Left lung (tissue), 4 donors: ENCODE measurements at regions not wholly inside any gene's neighbourhood (a gene's known extent, or its start where the extent isn't known, plus 50 kb on each side); places are given as distances from the start of the nearest gene placed in this dataset.

ENCODE experiments used
- ATAC-seq: fragments of 200-7000 bp; cut with Tn5 transposase; one replicate; pipeline ENCODE4 v1.9.1; 2020; ENCODE audit warnings: moderate library complexity
- DNase-seq, 4 donors: peaks; one replicate each; pipeline ENCODE4 v3.0.0-alpha.2; 2013 to 2020
- H3K27ac ChIP-seq, 2 donors: fragments of 200-600 bp; sonication (generic) in 1 of 2; one replicate each; pipeline versions ENCODE4 v1.5.0 to v1.8.0; 2020 to 2021
- H3K27me3 ChIP-seq, 2 donors: fragments of 200-600 bp; sonication (generic) in 1 of 2; one replicate each; pipeline versions ENCODE4 v1.5.0 to v1.8.0; 2020 to 2021
- H3K36me3 ChIP-seq, 2 donors: fragments of 200-600 bp; sonication (generic) in 1 of 2; one replicate each; pipeline versions ENCODE4 v1.5.0 to v1.8.0; 2020 to 2021
- H3K4me1 ChIP-seq, 2 donors: fragments of 200-600 bp; one replicate each; pipeline ENCODE4 v1.8.0; 2021
- H3K4me3 ChIP-seq, 2 donors: fragments of 200-600 bp; sonication (generic) in 1 of 2; one replicate each; pipeline versions ENCODE4 v1.5.0 to v1.8.0; 2020 to 2021; ENCODE audit warnings: mild to moderate bottlenecking in 1 of 2
- H3K9me3 ChIP-seq, 2 donors: fragments of 200-600 bp; sonication (generic) in 1 of 2; one replicate each; pipeline versions ENCODE4 v1.5.0 to v1.8.0; 2020 to 2021
- intact Hi-C, 2 donors: fragments of 100-400 bp; cut with DNase I; formaldehyde crosslinking; loops; one replicate each; pipeline versions ENCODE4 v1.11.2 to v1.14.2; 2022
- TF ChIP-seq, protein P1 (sequence below), 2 donors: fragments of 200-600 bp; sonication (generic) in 1 of 2; IDR thresholded peaks; one replicate each; pipeline versions ENCODE4 v1.5.0 to v1.8.0; 2021; ENCODE audit warnings: antibody characterized with exemption in 2 of 2
- donor health status: DM: no; HTN: yes; CAD: no.
- donor health status: DM: no; HTN: no; CAD: no.

DNA sequence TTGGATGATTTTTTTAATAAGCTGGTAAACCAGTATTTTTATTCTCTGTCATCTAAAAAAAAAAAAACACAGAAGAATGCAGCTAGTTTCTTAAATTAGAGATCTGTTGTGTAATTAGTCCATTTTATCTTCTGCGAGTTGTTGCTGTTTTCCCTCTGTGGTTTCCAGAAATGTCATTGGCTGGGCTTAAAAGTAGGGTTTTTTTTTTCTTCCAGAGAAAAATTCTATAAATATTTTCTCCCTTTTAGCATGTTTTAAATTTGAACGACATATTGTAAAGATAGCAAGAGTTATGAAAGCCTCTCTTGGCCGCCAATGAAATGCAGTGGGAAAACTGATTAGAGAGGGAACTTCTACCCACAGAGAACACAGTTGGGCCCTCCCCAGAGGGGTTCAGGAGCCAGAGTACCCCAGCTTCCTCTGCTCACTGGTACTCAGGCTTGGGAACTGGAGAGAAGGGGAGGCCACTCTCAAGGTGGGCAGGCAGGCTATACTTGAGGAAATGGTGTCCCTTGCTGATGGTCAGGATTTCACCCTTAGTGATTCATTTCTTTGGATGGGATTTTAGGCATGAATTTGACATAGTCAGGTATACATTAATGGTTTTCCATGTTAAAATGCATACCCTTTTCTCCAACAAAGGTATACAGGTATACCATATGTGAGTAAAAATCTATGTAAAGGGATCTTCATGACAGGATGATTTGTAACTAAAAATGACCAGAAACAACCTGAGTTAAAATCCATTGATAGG, 166.1 kb downstream of the BCOR start:
- no peak for ATAC-seq
- TF ChIP-seq, protein P1, sequence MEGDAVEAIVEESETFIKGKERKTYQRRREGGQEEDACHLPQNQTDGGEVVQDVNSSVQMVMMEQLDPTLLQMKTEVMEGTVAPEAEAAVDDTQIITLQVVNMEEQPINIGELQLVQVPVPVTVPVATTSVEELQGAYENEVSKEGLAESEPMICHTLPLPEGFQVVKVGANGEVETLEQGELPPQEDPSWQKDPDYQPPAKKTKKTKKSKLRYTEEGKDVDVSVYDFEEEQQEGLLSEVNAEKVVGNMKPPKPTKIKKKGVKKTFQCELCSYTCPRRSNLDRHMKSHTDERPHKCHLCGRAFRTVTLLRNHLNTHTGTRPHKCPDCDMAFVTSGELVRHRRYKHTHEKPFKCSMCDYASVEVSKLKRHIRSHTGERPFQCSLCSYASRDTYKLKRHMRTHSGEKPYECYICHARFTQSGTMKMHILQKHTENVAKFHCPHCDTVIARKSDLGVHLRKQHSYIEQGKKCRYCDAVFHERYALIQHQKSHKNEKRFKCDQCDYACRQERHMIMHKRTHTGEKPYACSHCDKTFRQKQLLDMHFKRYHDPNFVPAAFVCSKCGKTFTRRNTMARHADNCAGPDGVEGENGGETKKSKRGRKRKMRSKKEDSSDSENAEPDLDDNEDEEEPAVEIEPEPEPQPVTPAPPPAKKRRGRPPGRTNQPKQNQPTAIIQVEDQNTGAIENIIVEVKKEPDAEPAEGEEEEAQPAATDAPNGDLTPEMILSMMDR (IDR thresholded peaks at IDR 0.05) = no peak
- H3K27ac ChIP-seq = no peak overlapping the region
- no peak for DNase-seq
- intact Hi-C loops = no loop called here
- no peak overlapping the region for H3K4me3 ChIP-seq
- no peaks in the 10 kb centered on the region for H3K36me3 ChIP-seq
- no peaks in the 10 kb centered on the region for H3K9me3 ChIP-seq
- no peaks in the 10 kb centered on the region for H3K4me1 ChIP-seq
- no peaks in the 10 kb centered on the region for H3K27me3 ChIP-seq

DNA sequence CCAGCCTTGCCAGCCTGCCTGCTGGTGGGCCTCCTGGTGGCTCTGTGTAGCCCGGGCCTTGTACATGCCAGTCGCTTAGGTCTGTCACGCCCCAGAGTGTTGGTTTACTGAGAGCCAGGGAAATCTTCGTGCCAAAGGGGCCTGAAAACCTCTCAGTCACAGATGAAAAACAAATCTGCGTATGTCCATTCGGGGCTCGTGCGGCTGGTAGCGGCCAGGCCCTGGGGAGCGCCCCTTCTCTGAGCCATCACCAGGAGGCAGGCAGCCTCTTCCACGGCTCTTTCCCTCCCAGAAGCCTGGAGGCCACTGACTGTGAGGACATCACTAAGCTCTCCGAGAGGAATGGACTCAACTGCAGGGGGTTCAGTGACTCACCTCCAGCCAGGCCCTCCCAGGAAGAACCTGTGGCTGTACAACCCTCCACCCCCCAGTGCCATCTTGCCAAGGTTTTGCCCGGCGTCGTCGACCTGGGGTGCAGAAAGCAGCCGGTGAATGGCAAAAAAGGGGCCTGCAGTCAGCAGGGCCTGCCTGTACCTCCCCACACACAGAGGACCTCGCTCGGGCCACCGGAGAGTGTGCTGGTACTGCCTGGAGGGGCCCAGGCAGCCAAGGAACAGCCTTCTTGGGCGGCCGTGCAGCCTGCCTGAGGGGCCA, 162.2 kb downstream of the BCOR start:
- H3K9me3 ChIP-seq = no peaks in the 10 kb centered on the region
- no peaks in the 10 kb centered on the region for H3K4me1 ChIP-seq
- no peak overlapping the region for H3K27ac ChIP-seq
- H3K27me3 ChIP-seq = no peaks in the 10 kb centered on the region
- TF ChIP-seq, protein P1 (IDR thresholded peaks at IDR 0.05) = no peak
- H3K4me3 ChIP-seq = no peak overlapping the region
- no peaks in the 10 kb centered on the region for H3K36me3 ChIP-seq
- ATAC-seq (no peak), DNase-seq (no peak)
- intact Hi-C loops = no loop called here

DNA sequence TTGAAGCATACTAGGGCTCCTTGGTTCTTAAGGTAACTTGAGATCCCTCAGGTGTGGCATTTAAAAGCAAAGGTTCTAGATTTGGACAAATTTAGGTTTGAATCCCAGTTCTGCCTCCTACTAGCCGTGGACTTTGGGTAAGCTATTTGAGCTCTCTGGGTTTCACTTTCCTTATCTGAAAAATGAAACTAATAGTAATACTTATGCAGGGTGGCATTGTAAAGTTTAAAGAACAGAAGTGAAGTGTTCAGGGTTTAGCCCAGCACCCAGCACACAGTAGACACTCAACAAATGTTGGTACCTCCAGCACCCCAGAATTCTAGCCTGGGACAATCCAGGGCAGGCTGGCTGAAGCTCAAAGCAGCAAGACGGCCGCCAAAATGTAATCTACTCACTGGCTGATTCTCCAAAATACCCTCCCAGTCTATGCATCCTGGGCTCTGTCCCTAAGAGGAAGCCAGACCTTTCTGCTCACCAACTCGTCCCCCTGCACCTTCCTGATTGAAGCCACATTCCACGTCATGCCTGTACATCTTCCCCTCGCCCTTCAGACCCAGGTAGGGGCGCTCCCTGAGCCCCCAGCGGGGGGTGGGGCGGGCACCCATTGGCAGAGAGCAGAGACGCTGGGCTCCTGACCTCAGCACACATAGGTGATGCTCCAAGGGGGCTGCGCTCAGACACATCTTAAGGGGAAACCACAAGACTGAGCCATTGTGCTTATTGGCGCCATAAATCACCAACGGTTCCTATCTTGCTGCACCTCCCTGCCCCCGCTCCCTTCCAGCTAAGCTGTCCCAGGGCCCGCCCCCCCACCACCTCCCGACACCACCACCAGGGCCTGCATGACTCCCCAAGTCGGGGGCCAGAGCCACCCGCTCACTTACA, 160.6 kb downstream of the BCOR start:
- Histone ChIP-seq H3K4me1 (no peaks in the 10 kb centered on the region), H3K4me3 (no peak overlapping the region), H3K27ac (peak overlapping the region in 1 of 2 donors; percentile 41), H3K36me3 (no peaks in the 10 kb centered on the region), H3K27me3 (no peaks in the 10 kb centered on the region), H3K9me3 (no peaks in the 10 kb centered on the region)
- TF ChIP-seq, protein P1 (IDR thresholded peaks at IDR 0.05) = no peak
- DNase-seq (no peak), ATAC-seq (no peak)
- intact Hi-C loops = no loop called here

DNA sequence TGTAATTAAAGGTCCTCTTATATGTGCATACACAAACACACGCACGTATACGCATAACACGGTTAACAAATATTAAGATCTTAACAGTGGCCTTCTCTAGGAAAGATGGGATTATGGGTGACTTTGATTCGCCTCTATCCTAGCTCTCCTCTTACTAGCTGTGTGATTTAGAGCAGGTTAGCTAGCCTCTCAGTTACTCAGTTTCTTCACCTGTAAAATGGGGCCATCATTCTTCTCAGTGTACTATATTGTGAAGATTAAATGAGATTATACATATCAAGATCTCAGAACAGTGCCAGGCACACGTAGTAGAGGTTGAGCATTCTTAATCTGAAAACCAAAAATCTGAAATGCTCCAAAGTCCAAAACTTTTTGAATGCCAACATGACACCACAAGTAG, 159.3 kb downstream of the BCOR start:
- DNase-seq (no peak), ATAC-seq (no peak)
- TF ChIP-seq, protein P1 (IDR thresholded peaks at IDR 0.05) = no peak
- Histone ChIP-seq H3K4me1 (no peaks in the 10 kb centered on the region), H3K9me3 (no peaks in the 10 kb centered on the region), H3K36me3 (no peaks in the 10 kb centered on the region), H3K27ac (no peak overlapping the region), H3K4me3 (no peak overlapping the region), H3K27me3 (no peaks in the 10 kb centered on the region)
- intact Hi-C loops = no loop called here

DNA sequence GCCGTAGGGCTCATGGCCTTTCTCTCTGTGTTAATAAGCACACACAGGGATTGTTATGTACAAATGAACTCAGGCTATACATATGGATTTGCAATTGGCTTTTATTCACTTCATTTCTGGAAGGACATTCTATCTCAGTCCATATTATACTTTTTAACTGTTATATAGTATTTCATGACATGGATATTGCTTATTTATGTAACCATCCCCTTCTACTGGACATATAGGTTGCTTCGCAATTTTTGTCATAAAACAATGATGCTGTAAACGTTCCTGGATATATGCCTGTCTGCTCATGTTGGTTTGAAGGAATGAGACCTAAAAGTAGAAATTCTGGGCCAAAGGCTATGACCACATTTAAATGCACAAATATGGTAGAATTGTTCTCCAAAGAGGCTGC, 158.1 kb downstream of the BCOR start:
- H3K9me3 ChIP-seq = no peaks in the 10 kb centered on the region
- TF ChIP-seq, protein P1 (IDR thresholded peaks at IDR 0.05) = no peak
- H3K27me3 ChIP-seq = no peaks in the 10 kb centered on the region
- no peaks in the 10 kb centered on the region for H3K36me3 ChIP-seq
- no peak overlapping the region for H3K27ac ChIP-seq
- no peak overlapping the region for H3K4me3 ChIP-seq
- DNase-seq (no peak), ATAC-seq (no peak)
- no peaks in the 10 kb centered on the region for H3K4me1 ChIP-seq
- intact Hi-C loops = no loop called here
